ENCODE measurements at regions not wholly inside any gene's neighbourhood (a gene's known extent, or its start where the extent isn't known, plus 50 kb on each side); places are given as distances from the start of the nearest gene placed in this dataset.

DNA sequence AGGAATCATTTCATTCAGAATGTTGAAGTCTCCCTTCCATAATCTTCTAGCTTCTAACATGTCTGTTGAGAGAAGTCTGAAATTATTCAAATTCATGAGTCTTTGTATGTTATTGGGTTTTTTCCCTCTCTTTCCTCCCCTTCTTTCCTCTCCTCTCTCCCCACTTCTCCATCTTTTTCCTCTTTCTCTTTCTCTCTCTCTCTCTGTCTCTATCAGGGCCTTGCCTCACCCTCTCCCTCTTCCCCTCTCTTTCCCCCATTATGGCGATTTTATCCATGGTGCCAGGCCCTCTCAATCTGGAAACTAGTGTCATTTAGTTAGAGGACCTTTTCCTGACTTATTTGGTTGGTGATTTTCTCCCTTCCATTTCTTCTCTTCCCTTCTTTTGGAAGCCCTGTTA is 147.3 kb downstream of the SST start:
- H3K27ac ChIP-seq (ENCODE audit: low read depth, low read length): no peak overlapping the region
- no peaks in the 10 kb centered on the region for H3F3A ChIP-seq (ENCODE audit: control insufficient read depth, insufficient read depth)
- no peak for TF ChIP-seq EZH2phosphoT487 (IDR thresholded peaks at IDR 0.05; ENCODE audit: borderline replicate concordance, low read length)
- TF ChIP-seq, protein P1, sequence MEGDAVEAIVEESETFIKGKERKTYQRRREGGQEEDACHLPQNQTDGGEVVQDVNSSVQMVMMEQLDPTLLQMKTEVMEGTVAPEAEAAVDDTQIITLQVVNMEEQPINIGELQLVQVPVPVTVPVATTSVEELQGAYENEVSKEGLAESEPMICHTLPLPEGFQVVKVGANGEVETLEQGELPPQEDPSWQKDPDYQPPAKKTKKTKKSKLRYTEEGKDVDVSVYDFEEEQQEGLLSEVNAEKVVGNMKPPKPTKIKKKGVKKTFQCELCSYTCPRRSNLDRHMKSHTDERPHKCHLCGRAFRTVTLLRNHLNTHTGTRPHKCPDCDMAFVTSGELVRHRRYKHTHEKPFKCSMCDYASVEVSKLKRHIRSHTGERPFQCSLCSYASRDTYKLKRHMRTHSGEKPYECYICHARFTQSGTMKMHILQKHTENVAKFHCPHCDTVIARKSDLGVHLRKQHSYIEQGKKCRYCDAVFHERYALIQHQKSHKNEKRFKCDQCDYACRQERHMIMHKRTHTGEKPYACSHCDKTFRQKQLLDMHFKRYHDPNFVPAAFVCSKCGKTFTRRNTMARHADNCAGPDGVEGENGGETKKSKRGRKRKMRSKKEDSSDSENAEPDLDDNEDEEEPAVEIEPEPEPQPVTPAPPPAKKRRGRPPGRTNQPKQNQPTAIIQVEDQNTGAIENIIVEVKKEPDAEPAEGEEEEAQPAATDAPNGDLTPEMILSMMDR (IDR thresholded peaks at IDR 0.05; ENCODE audit: low read depth, low read length, poor library complexity, severe bottlenecking): no peak
- H4K20me1 ChIP-seq (ENCODE audit: control insufficient read depth, insufficient read depth, low read depth, low read length): no peaks in the 10 kb centered on the region
- H3K4me1 ChIP-seq (ENCODE audit: control insufficient read depth, low read length): peaks cover 4% of the 10 kb centered on the region; the same call in 1 of the 2 replicates
- H3K4me3 ChIP-seq (ENCODE audit: low read length): no peak overlapping the region
- H3K36me3 ChIP-seq (ENCODE audit: control insufficient read depth, low read length): no peaks in the 10 kb centered on the region
- no peaks in the 10 kb centered on the region for H3K79me2 ChIP-seq (ENCODE audit: control insufficient read depth, low read length)
- H3K27me3 ChIP-seq (ENCODE audit: control insufficient read depth, low read length): 0 out of 2 replicates have a peak, but pooled peaks cover 6% of the 10 kb centered on the region
- no peaks in the 10 kb centered on the region for H3K9me2 ChIP-seq (replicated peaks; ENCODE audit: control insufficient read depth, low read length)
- H3K4me2 ChIP-seq (ENCODE audit: low read length): no peak overlapping the region
- no peaks in the 10 kb centered on the region for H3K9me3 ChIP-seq (ENCODE audit: control insufficient read depth, insufficient read depth, low read length)

DNA sequence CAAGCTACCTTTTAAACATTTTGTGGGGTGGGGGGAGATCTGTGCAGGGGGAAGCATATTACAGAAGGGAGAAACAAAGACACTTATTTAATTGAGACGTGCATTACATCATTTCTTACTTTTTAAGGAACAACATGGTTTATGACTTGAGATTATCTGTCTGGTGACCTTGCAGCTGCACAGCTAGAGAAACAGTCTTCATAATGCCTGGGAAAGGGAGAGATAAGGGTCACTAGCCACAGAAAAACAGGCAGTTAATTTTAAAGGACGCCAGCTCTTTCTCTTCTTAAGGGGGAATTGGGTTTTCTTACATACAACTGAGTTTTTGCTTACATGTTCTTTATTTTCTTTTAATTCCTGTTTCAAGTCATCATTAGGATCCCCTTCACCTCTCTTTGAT is 147.9 kb downstream of the SST start:
- Histone ChIP-seq H3K27me3 (ENCODE audit: control insufficient read depth, low read length) (0 out of 2 replicates have a peak, but pooled peaks cover 6% of the 10 kb centered on the region), H3K36me3 (ENCODE audit: control insufficient read depth, low read length) (no peaks in the 10 kb centered on the region), H3K27ac (ENCODE audit: low read depth, low read length) (no peak overlapping the region), H3K4me3 (ENCODE audit: low read length) (no peak overlapping the region), H3K4me2 (ENCODE audit: low read length) (no peak overlapping the region), H3K79me2 (ENCODE audit: control insufficient read depth, low read length) (no peaks in the 10 kb centered on the region), H3F3A (ENCODE audit: control insufficient read depth, insufficient read depth) (no peaks in the 10 kb centered on the region), H3K9me3 (ENCODE audit: control insufficient read depth, insufficient read depth, low read length) (no peaks in the 10 kb centered on the region), H3K4me1 (ENCODE audit: control insufficient read depth, low read length) (peaks cover 4% of the 10 kb centered on the region; the same call in 1 of the 2 replicates), H3K9me2 (replicated peaks; ENCODE audit: control insufficient read depth, low read length) (no peaks in the 10 kb centered on the region), H4K20me1 (ENCODE audit: control insufficient read depth, insufficient read depth, low read depth, low read length) (no peaks in the 10 kb centered on the region)
- TF ChIP-seq, protein P1 (IDR thresholded peaks at IDR 0.05; ENCODE audit: low read depth, low read length, poor library complexity, severe bottlenecking): no peak
- no peak for TF ChIP-seq EZH2phosphoT487 (IDR thresholded peaks at IDR 0.05; ENCODE audit: borderline replicate concordance, low read length)

DNA sequence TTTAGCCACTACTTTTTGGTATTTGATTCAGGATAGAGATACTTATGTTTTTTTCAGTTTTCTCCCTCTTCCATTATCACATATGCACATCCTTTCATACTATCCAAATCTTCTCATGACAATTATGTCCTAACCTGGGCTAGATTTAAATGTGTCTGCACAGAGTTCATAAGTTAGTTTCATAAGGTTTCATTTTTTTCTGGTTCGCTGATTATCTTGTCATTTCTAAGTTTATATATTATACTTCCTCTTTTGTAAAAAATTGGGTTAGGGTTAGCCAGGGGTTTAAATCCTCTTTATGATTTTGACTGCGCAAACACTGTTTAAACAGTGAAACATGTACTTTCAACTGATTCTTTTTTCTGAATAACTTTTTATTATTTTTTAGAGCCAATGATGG is 148.6 kb downstream of the SST start:
- peaks cover 4% of the 10 kb centered on the region; the same call in 1 of the 2 replicates for H3K4me1 ChIP-seq (ENCODE audit: control insufficient read depth, low read length)
- H3K9me3 ChIP-seq (ENCODE audit: control insufficient read depth, insufficient read depth, low read length): no peaks in the 10 kb centered on the region
- no peak overlapping the region for H3K4me3 ChIP-seq (ENCODE audit: low read length)
- H4K20me1 ChIP-seq (ENCODE audit: control insufficient read depth, insufficient read depth, low read depth, low read length): no peaks in the 10 kb centered on the region
- H3F3A ChIP-seq (ENCODE audit: control insufficient read depth, insufficient read depth): no peaks in the 10 kb centered on the region
- H3K36me3 ChIP-seq (ENCODE audit: control insufficient read depth, low read length): no peaks in the 10 kb centered on the region
- H3K4me2 ChIP-seq (ENCODE audit: low read length): no peak overlapping the region
- no peak for TF ChIP-seq EZH2phosphoT487 (IDR thresholded peaks at IDR 0.05; ENCODE audit: borderline replicate concordance, low read length)
- TF ChIP-seq, protein P1 (IDR thresholded peaks at IDR 0.05; ENCODE audit: low read depth, low read length, poor library complexity, severe bottlenecking): no peak
- H3K9me2 ChIP-seq (replicated peaks; ENCODE audit: control insufficient read depth, low read length): no peaks in the 10 kb centered on the region
- no peaks in the 10 kb centered on the region for H3K79me2 ChIP-seq (ENCODE audit: control insufficient read depth, low read length)
- H3K27ac ChIP-seq (ENCODE audit: low read depth, low read length): no peak overlapping the region
- H3K27me3 ChIP-seq (ENCODE audit: control insufficient read depth, low read length): 0 out of 2 replicates have a peak, but pooled peaks cover 6% of the 10 kb centered on the region

Data from DOHH2 (cell line).